PC-9 (cell line): ENCODE measurements at regions not wholly inside any gene's neighbourhood (a gene's known extent, or its start where the extent isn't known, plus 50 kb on each side); places are given as distances from the start of the nearest gene placed in this dataset.

Source experiments
- BruUV-seq: library from RNA; stranded (reverse); fragments of 400-500 nt; replicated peaks from 2 replicates; lab custom pipeline; 2021; lab: Mats Ljungman, UMichigan
- CTCF ChIA-PET: fragments of 300-600 bp; sonication (Branson Sonifier 250); formaldehyde crosslinking; loops from one replicate; lab custom pipeline; 2022; ENCODE audit warnings: antibody characterized with exemption; lab: Charles Lee
- POLR2A ChIA-PET: fragments of 300-600 bp; sonication (Branson Sonifier 250); formaldehyde crosslinking; loops from one replicate; lab custom pipeline; 2022; ENCODE audit warnings: antibody characterized with exemption; ENCODE audit not compliant: unreplicated experiment; lab: Charles Lee
- DNase-seq, 2 experiments: peaks; one replicate each; pipeline versions ENCODE4 v3.0.0 to v3.0.0-alpha.2; 2015 to 2022; ENCODE audit warnings: mixed read lengths in 1 of 2
- H2AFZ ChIP-seq: fragments of 200-600 bp; sonication (generic); 2 replicates; pipeline ENCODE4 v1.8.1; 2017; ENCODE audit warnings: antibody characterized with exemption
- H3F3A ChIP-seq: fragments of 200-600 bp; sonication (generic); 2 replicates; pipeline ENCODE4 v1.8.1; 2017; ENCODE audit warnings: antibody characterized with exemption, mild to moderate bottlenecking, low read depth; ENCODE audit not compliant: insufficient read depth
- H3K27ac ChIP-seq: fragments of 200-600 bp; sonication (generic); 2 replicates; pipeline ENCODE4 v1.6.1; 2016; ENCODE audit warnings: mixed run types
- H3K27me3 ChIP-seq: fragments of 200-600 bp; sonication (generic); 2 replicates; pipeline ENCODE4 v1.6.1; 2016; ENCODE audit warnings: low read depth, mixed run types; ENCODE audit not compliant: insufficient read depth
- H3K36me3 ChIP-seq: fragments of 200-600 bp; sonication (generic); 2 replicates; pipeline ENCODE4 v1.6.1; 2016; ENCODE audit warnings: low read depth, mixed run types
- H3K4me1 ChIP-seq: fragments of 200-600 bp; sonication (generic); replicated peaks from 2 replicates; pipeline ENCODE4 v1.6.1; 2016; ENCODE audit warnings: mixed run types; ENCODE audit not compliant: insufficient read depth
- H3K4me2 ChIP-seq: fragments of 200-600 bp; sonication (generic); 2 replicates; pipeline ENCODE4 v1.6.1; 2017; ENCODE audit warnings: mixed run types
- H3K4me3 ChIP-seq: fragments of 200-600 bp; sonication (generic); 2 replicates; pipeline ENCODE4 v1.6.1; 2016; ENCODE audit warnings: mixed run types
- H3K79me2 ChIP-seq: fragments of 200-600 bp; sonication (generic); 2 replicates; pipeline ENCODE4 v1.6.1; 2017; ENCODE audit warnings: low read depth, mixed run types
- H3K9me2 ChIP-seq: fragments of 200-600 bp; sonication (generic); 2 replicates; pipeline ENCODE4 v1.8.1; 2017; ENCODE audit warnings: mild to moderate bottlenecking; ENCODE audit not compliant: insufficient read depth
- H3K9me3 ChIP-seq: fragments of 200-600 bp; sonication (generic); 2 replicates; pipeline ENCODE4 v1.8.1; 2016; ENCODE audit warnings: low read depth; ENCODE audit not compliant: insufficient read depth
- H4K20me1 ChIP-seq: fragments of 200-600 bp; sonication (generic); 2 replicates; pipeline ENCODE4 v1.8.1; 2017; ENCODE audit not compliant: insufficient read depth
- EZH2 ChIP-seq: fragments of 200-600 bp; sonication (generic); IDR thresholded peaks from 2 replicates; pipeline ENCODE4 v1.8.0; 2017; ENCODE audit warnings: antibody characterized with exemption, low read depth
- intact Hi-C: fragments of 100-400 bp; cut with micrococcal nuclease; formaldehyde crosslinking; loops from one replicate; pipeline ENCODE4 v1.10.0; 2022; ENCODE audit not compliant: unreplicated experiment
- TF ChIP-seq, protein P1 (sequence below): fragments of 200-600 bp; sonication (generic); conservative IDR thresholded peaks from 2 replicates; pipeline ENCODE4 v1.6.1; 2017; ENCODE audit warnings: mixed run types, antibody characterized with exemption, mild to moderate bottlenecking, moderate library complexity

DNA sequence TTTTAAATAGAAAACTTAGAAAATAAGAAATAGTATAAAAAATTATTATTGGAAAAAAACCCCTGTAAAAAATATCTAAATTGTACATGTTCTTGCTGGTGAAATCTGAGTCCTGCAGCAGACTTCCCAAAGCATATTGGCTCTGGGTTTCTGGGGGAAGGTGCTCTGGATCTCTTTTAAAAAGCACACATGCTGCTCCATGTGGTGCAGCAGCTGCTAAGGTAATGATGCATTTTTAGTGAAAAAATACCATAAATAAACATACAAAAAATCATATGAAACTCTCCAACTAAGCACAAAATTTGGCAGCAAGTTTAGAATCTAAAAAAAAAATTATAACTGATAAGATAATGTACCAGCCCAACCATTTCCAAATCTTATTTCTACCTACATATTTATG lies 216.5 kb downstream of the GPD2 start:
- intact Hi-C loops, result no loop called here
- H3K27me3 ChIP-seq, result no peaks in the 10 kb centered on the region
- no peaks in the 10 kb centered on the region for H4K20me1 ChIP-seq
- H3K4me3 ChIP-seq, result no peak overlapping the region
- ChIA-PET POLR2A (no interaction called here), CTCF (no interaction called here)
- H3F3A ChIP-seq, result no peaks in the 10 kb centered on the region
- H3K79me2 ChIP-seq, result no peaks in the 10 kb centered on the region
- DNase-seq, result no peak
- no TSS peak for BruUV-seq
- no peak overlapping the region for H3K4me2 ChIP-seq
- no peaks in the 10 kb centered on the region for H3K9me2 ChIP-seq
- H3K36me3 ChIP-seq, result no peaks in the 10 kb centered on the region
- H3K27ac ChIP-seq, result no peak overlapping the region
- no peaks in the 10 kb centered on the region for H3K4me1 ChIP-seq
- no peaks in the 10 kb centered on the region for H3K9me3 ChIP-seq
- TF ChIP-seq, protein P1, sequence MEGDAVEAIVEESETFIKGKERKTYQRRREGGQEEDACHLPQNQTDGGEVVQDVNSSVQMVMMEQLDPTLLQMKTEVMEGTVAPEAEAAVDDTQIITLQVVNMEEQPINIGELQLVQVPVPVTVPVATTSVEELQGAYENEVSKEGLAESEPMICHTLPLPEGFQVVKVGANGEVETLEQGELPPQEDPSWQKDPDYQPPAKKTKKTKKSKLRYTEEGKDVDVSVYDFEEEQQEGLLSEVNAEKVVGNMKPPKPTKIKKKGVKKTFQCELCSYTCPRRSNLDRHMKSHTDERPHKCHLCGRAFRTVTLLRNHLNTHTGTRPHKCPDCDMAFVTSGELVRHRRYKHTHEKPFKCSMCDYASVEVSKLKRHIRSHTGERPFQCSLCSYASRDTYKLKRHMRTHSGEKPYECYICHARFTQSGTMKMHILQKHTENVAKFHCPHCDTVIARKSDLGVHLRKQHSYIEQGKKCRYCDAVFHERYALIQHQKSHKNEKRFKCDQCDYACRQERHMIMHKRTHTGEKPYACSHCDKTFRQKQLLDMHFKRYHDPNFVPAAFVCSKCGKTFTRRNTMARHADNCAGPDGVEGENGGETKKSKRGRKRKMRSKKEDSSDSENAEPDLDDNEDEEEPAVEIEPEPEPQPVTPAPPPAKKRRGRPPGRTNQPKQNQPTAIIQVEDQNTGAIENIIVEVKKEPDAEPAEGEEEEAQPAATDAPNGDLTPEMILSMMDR, result no peak
- TF ChIP-seq EZH2, result no peak
- H2AFZ ChIP-seq, result no peak overlapping the region

DNA sequence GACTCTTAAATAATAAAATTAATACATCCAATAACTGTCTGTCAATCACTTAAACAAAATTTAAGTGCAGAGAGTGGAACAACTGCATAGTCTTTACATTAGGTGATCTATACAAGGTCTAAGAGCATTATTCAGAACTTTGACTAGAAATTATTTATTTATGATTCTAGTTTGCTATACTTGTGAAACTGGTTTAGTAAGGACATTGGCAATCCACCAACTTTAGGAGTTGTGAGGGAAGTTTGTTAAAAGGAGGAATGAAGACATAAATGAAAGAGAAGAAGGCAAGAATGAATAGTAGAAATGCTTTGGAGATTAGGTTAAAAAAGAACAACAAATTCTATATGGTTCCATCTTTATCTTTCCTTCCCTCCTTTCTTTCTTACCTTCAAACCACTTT lies 217.5 kb downstream of the GPD2 start:
- Histone ChIP-seq H3K4me1 (no peaks in the 10 kb centered on the region), H3K4me3 (no peak overlapping the region), H3K9me2 (no peaks in the 10 kb centered on the region), H3K4me2 (no peak overlapping the region), H2AFZ (no peak overlapping the region), H3K79me2 (no peaks in the 10 kb centered on the region), H3K9me3 (no peaks in the 10 kb centered on the region), H3K27ac (no peak overlapping the region), H4K20me1 (no peaks in the 10 kb centered on the region), H3K36me3 (no peaks in the 10 kb centered on the region), H3K27me3 (no peaks in the 10 kb centered on the region), H3F3A (no peaks in the 10 kb centered on the region)
- ChIA-PET POLR2A (no interaction called here), CTCF (no interaction called here)
- BruUV-seq, result no TSS peak
- intact Hi-C loops, result no loop called here
- DNase-seq, result no peak
- TF ChIP-seq, protein P1, result no peak
- no peak for TF ChIP-seq EZH2

DNA sequence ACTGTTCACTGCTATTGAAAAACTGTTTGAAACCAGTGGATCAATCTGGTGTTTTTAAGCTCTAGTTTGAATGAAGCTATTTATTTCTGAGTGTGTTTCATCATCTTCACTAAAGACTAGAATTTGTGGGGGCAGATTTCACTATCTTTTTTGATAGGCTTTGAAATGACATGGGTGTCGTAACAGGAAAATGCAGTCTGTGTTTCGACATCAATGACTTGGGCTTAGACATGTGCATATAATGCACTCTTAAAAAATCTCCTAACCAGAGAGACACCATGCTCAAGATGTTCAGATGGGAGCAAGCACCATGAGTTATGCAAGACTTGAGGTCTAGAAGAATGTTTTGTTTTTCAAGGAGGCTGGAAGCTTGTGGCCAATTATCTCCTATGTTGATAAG lies 221.6 kb downstream of the GPD2 start:
- no TSS peak for BruUV-seq
- no peaks in the 10 kb centered on the region for H3K27me3 ChIP-seq
- POLR2A ChIA-PET, result no interaction called here
- DNase-seq, result no peak
- H3K36me3 ChIP-seq, result no peaks in the 10 kb centered on the region
- H3K9me2 ChIP-seq, result no peaks in the 10 kb centered on the region
- CTCF ChIA-PET, result no interaction called here
- intact Hi-C loops, result no loop called here
- H3K4me2 ChIP-seq, result no peak overlapping the region
- H2AFZ ChIP-seq, result no peak overlapping the region
- H3K4me3 ChIP-seq, result no peak overlapping the region
- TF ChIP-seq EZH2, result no peak
- TF ChIP-seq, protein P1, result no peak
- no peaks in the 10 kb centered on the region for H3K9me3 ChIP-seq
- no peaks in the 10 kb centered on the region for H3K79me2 ChIP-seq
- no peak overlapping the region for H3K27ac ChIP-seq
- H3F3A ChIP-seq, result no peaks in the 10 kb centered on the region
- H4K20me1 ChIP-seq, result no peaks in the 10 kb centered on the region
- no peaks in the 10 kb centered on the region for H3K4me1 ChIP-seq
